Type B pancreatic cell (in vitro differentiated cells): ENCODE measurements at regions not wholly inside any gene's neighbourhood (a gene's known extent, or its start where the extent isn't known, plus 50 kb on each side); places are given as distances from the start of the nearest gene placed in this dataset.

Source experiments
- DNase-seq: peaks from one replicate; pipeline ENCODE4 v3.0.0; 2021; ENCODE audit warnings: mixed read lengths; ENCODE audit not compliant: unreplicated experiment; ENCODE audit errors: extremely low spot score
- H3K27ac Mint-ChIP-seq: 2 replicates; pipeline ENCODE4 v1.8.0; 2021; ENCODE audit warnings: mild to moderate bottlenecking, mixed read lengths
- H3K27me3 Mint-ChIP-seq: 2 replicates; pipeline ENCODE4 v1.8.0; 2021; ENCODE audit warnings: mixed read lengths
- H3K36me3 Mint-ChIP-seq: 2 replicates; pipeline ENCODE4 v1.8.0; 2021; ENCODE audit warnings: mixed read lengths
- H3K4me1 Mint-ChIP-seq: one replicate; pipeline ENCODE4 v1.8.0; 2021; ENCODE audit warnings: mixed read lengths; ENCODE audit not compliant: unreplicated experiment
- H3K4me3 Mint-ChIP-seq: 2 replicates; pipeline ENCODE4 v1.8.0; 2021; ENCODE audit warnings: mild to moderate bottlenecking, mixed read lengths
- H3K9me3 Mint-ChIP-seq: 2 replicates; pipeline ENCODE4 v1.8.0; 2021; ENCODE audit warnings: mixed read lengths
- CTCF ChIP-seq: fragments of 200-600 bp; sonication (generic); conservative IDR thresholded peaks from 2 replicates; pipeline ENCODE4 v1.5.0; 2021; ENCODE audit warnings: antibody characterized with exemption, mild to moderate bottlenecking

GRCh38 chr9:90044263-90044662 lies 439.5 kb downstream of the GADD45G start:
- H3K27ac Mint-ChIP-seq = no peak overlapping the region

GRCh38 chr9:90044710-90045151 lies 439.9 kb downstream of the GADD45G start:
- Mint-ChIP-seq H3K4me1 (peaks cover 8% of the 10 kb centered on the region), H3K27ac (peak overlapping the region; percentile 12)

More at GRCh38 chr9:90044263-90044662, 439.5 kb downstream of the GADD45G start:
- Mint-ChIP-seq H3K36me3 (no peaks in the 10 kb centered on the region), H3K4me3 (no peak overlapping the region), H3K9me3 (peaks cover 4% of the 10 kb centered on the region), H3K4me1 (peaks cover 8% of the 10 kb centered on the region), H3K27me3 (peaks cover 3% of the 10 kb centered on the region)
- no peak for TF ChIP-seq CTCF
- DNase-seq = no peak

GRCh38 chr9:90046317-90046861 lies 441.6 kb downstream of the GADD45G start:
- no peak overlapping the region for H3K4me3 Mint-ChIP-seq
- DNase-seq = no peak
- TF ChIP-seq CTCF = no peak
- H3K4me1 Mint-ChIP-seq = peaks cover 8% of the 10 kb centered on the region
- no peaks in the 10 kb centered on the region for H3K36me3 Mint-ChIP-seq
- H3K9me3 Mint-ChIP-seq = no peaks in the 10 kb centered on the region
- no peak overlapping the region for H3K27ac Mint-ChIP-seq
- H3K27me3 Mint-ChIP-seq = no peaks in the 10 kb centered on the region

More at GRCh38 chr9:90044710-90045151, 439.9 kb downstream of the GADD45G start:
- H3K9me3 Mint-ChIP-seq = peaks cover 2% of the 10 kb centered on the region
- no peaks in the 10 kb centered on the region for H3K36me3 Mint-ChIP-seq
- no peak for TF ChIP-seq CTCF
- H3K4me3 Mint-ChIP-seq = no peak overlapping the region
- no peak for DNase-seq
- H3K27me3 Mint-ChIP-seq = peaks cover 2% of the 10 kb centered on the region

GRCh38 chr9:90047828-90048227 lies 443.0 kb downstream of the GADD45G start:
- TF ChIP-seq CTCF = no peak
- Mint-ChIP-seq H3K36me3 (no peaks in the 10 kb centered on the region), H3K9me3 (no peaks in the 10 kb centered on the region), H3K4me3 (no peak overlapping the region), H3K27me3 (no peaks in the 10 kb centered on the region), H3K27ac (no peak overlapping the region), H3K4me1 (peaks cover 8% of the 10 kb centered on the region)
- no peak for DNase-seq

GRCh38 chr9:90052366-90052765 lies 447.6 kb downstream of the GADD45G start:
- no peaks in the 10 kb centered on the region for H3K36me3 Mint-ChIP-seq

More at GRCh38 chr9:90052366-90052765, 447.6 kb downstream of the GADD45G start:
- H3K4me1 Mint-ChIP-seq = no peaks in the 10 kb centered on the region
- no peak for TF ChIP-seq CTCF
- no peak for DNase-seq
- no peak overlapping the region for H3K27ac Mint-ChIP-seq
- no peak overlapping the region for H3K4me3 Mint-ChIP-seq
- peaks cover 4% of the 10 kb centered on the region for H3K27me3 Mint-ChIP-seq
- peaks cover 7% of the 10 kb centered on the region for H3K9me3 Mint-ChIP-seq
